ENCODE measurements at regions not wholly inside any gene's neighbourhood (a gene's known extent, or its start where the extent isn't known, plus 50 kb on each side); places are given as distances from the start of the nearest gene placed in this dataset.

DNA sequence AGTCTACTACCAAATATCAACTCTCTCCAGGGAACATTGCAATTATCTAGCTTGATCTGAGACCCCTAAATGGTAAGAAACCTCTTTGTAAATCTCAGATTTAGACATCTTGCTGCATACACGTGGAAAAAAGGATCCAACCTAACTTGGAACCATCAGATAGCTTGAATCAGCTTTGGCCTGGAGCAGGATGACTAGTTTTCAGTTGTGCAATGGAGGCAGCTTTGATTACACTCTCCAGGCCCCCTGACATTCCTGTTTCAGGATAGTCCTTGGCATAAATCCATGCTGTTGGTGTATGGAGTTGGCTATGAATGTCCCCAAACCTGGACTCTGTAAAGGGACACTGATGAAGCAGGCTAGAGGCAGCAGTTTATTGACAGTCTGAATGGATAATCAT, 1061.9 kb upstream of the TENM3 start:
- CTCF ChIA-PET, result interaction anchor here (0.9 kb wide), 1 partner anchor 55 kb away, joined by 3 read pairs; no protein-coding TSS in a partner anchor
- Mint-ChIP-seq H3K27me3 (ENCODE audit: insufficient read depth, unreplicated experiment) (no peaks in the 10 kb centered on the region), H3K4me3 (ENCODE audit: unreplicated experiment) (no peak overlapping the region), H3K4me1 (ENCODE audit: insufficient read depth, unreplicated experiment) (peaks cover 32% of the 10 kb centered on the region), H3K36me3 (ENCODE audit: insufficient read depth, unreplicated experiment) (no peaks in the 10 kb centered on the region), H3K9me3 (ENCODE audit: unreplicated experiment) (no peaks in the 10 kb centered on the region), H3K27ac (ENCODE audit: low read depth, unreplicated experiment) (no peak overlapping the region)
- BruUV-seq (replicated peaks), result no TSS peak
- POLR2A ChIA-PET, result no interaction called here
- TF ChIP-seq, protein P1, sequence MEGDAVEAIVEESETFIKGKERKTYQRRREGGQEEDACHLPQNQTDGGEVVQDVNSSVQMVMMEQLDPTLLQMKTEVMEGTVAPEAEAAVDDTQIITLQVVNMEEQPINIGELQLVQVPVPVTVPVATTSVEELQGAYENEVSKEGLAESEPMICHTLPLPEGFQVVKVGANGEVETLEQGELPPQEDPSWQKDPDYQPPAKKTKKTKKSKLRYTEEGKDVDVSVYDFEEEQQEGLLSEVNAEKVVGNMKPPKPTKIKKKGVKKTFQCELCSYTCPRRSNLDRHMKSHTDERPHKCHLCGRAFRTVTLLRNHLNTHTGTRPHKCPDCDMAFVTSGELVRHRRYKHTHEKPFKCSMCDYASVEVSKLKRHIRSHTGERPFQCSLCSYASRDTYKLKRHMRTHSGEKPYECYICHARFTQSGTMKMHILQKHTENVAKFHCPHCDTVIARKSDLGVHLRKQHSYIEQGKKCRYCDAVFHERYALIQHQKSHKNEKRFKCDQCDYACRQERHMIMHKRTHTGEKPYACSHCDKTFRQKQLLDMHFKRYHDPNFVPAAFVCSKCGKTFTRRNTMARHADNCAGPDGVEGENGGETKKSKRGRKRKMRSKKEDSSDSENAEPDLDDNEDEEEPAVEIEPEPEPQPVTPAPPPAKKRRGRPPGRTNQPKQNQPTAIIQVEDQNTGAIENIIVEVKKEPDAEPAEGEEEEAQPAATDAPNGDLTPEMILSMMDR (IDR thresholded peaks at IDR 0.05; ENCODE audit: unreplicated experiment), result no peak
- intact Hi-C loops (cut with micrococcal nuclease), result no loop called here
- DNase-seq (ENCODE audit: unreplicated experiment), result peak; percentile 86

DNA sequence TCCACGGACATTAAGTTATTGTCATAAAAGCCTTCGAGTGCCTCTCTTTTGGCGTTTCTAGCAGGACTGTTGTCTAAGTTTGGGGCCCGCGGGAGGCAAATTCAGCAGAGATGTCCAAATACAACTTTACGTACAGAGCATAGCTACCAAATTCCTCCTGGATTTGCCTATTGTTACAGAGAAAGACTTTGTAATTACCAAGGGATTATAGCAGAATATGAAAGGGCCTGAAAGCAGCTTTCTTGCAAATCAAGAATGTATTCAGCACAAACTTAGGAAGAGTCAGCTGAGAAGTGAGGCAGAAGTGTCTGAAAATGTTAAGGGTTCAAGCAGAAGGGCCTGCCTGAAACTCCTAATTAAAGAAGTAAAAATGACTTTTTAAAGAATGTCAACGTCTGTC, 1053.5 kb upstream of the TENM3 start:
- Mint-ChIP-seq H3K4me1 (ENCODE audit: insufficient read depth, unreplicated experiment) (peaks cover 8% of the 10 kb centered on the region), H3K9me3 (ENCODE audit: unreplicated experiment) (no peaks in the 10 kb centered on the region)

DNA sequence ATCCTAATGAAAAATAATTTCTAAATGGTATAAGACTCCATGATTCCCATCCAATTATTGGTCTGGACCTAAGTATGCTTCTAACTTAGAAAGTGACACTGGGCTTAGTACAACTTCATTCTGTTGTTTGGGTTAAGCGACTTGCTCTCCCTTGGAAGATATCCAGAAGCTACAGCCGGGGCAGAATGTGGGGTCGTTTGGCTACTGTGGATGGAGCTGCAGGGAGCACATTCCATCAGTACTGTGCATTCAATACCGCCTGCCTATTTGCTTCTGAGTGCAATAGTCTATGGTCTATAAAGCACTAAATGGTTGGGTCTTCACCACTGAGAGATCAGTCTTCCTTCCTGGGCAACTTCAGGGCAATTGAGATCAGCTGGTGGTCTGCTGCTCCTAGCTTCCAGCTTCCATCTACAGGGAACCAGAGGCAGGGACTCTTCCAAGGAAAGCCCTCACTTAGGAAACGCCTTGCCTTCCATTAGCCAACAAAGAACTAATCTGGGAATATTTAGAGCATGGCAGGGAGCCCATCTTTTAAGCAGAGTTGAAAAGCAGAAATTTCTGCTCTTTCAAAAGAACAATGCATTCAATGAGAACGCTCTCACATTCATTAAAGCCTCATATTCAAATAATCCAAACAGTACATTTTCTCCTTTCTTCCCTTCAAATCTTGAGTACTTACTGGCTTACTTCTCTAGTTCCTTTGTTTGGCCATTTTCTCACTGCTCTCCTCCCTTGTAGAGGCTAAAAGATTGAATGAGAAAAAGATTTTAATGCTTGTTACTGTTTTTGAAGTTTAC, 1049.9 kb upstream of the TENM3 start:
- POLR2A ChIA-PET, result no interaction called here

More for the DNA sequence above, 1053.5 kb upstream of the TENM3 start:
- DNase-seq (ENCODE audit: unreplicated experiment), result no peak
- H3K4me3 Mint-ChIP-seq (ENCODE audit: unreplicated experiment), result no peak overlapping the region
- BruUV-seq (replicated peaks), result no TSS peak
- no peaks in the 10 kb centered on the region for H3K27me3 Mint-ChIP-seq (ENCODE audit: insufficient read depth, unreplicated experiment)
- TF ChIP-seq, protein P1 (IDR thresholded peaks at IDR 0.05; ENCODE audit: unreplicated experiment), result no peak
- no peaks in the 10 kb centered on the region for H3K36me3 Mint-ChIP-seq (ENCODE audit: insufficient read depth, unreplicated experiment)
- POLR2A ChIA-PET, result no interaction called here
- intact Hi-C loops (cut with micrococcal nuclease), result no loop called here
- CTCF ChIA-PET, result interaction anchor here (1.0 kb wide), 1 partner anchor 10 kb away, joined by 3 read pairs; no protein-coding TSS in a partner anchor
- no peak overlapping the region for H3K27ac Mint-ChIP-seq (ENCODE audit: low read depth, unreplicated experiment)

GRCh38 chr4:181194096-181194495, 1049.1 kb upstream of the TENM3 start:
- BruUV-seq (replicated peaks), result no TSS peak
- TF ChIP-seq, protein P1 (IDR thresholded peaks at IDR 0.05; ENCODE audit: unreplicated experiment), result no peak
- Mint-ChIP-seq H3K27me3 (ENCODE audit: insufficient read depth, unreplicated experiment) (no peaks in the 10 kb centered on the region), H3K4me1 (ENCODE audit: insufficient read depth, unreplicated experiment) (peaks cover 8% of the 10 kb centered on the region), H3K4me3 (ENCODE audit: unreplicated experiment) (no peak overlapping the region), H3K27ac (ENCODE audit: low read depth, unreplicated experiment) (no peak overlapping the region), H3K36me3 (ENCODE audit: insufficient read depth, unreplicated experiment) (no peaks in the 10 kb centered on the region), H3K9me3 (ENCODE audit: unreplicated experiment) (no peaks in the 10 kb centered on the region)
- intact Hi-C loops (cut with micrococcal nuclease), result no loop called here
- ChIA-PET CTCF (no interaction called here), POLR2A (no interaction called here)
- DNase-seq (ENCODE audit: unreplicated experiment), result peak; percentile 79

More for the DNA sequence above, 1049.9 kb upstream of the TENM3 start:
- intact Hi-C loops (cut with micrococcal nuclease), result no loop called here
- Mint-ChIP-seq H3K27me3 (ENCODE audit: insufficient read depth, unreplicated experiment) (no peaks in the 10 kb centered on the region), H3K4me3 (ENCODE audit: unreplicated experiment) (no peak overlapping the region), H3K4me1 (ENCODE audit: insufficient read depth, unreplicated experiment) (peaks cover 8% of the 10 kb centered on the region), H3K36me3 (ENCODE audit: insufficient read depth, unreplicated experiment) (no peaks in the 10 kb centered on the region), H3K27ac (ENCODE audit: low read depth, unreplicated experiment) (no peak overlapping the region), H3K9me3 (ENCODE audit: unreplicated experiment) (no peaks in the 10 kb centered on the region)
- CTCF ChIA-PET, result interaction anchor here (0.7 kb wide), 1 partner anchor 50 kb away, joined by 4 read pairs; no protein-coding TSS in a partner anchor
- no TSS peak for BruUV-seq (replicated peaks)
- DNase-seq (ENCODE audit: unreplicated experiment), result no peak
- TF ChIP-seq, protein P1 (IDR thresholded peaks at IDR 0.05; ENCODE audit: unreplicated experiment), result no peak
